ENCODE measurements at regions not wholly inside any gene's neighbourhood (a gene's known extent, or its start where the extent isn't known, plus 50 kb on each side); places are given as distances from the start of the nearest gene placed in this dataset.
"Not testable (repeated sequence)": the region's sequence is repeated elsewhere in the genome, so short reads cannot be mapped to it uniquely, and the experiment has no call there.

GRCh38 chr14:106349678-106350457 lies 823.5 kb downstream of the TMEM121 start:
- DNase-seq: not testable (repeated sequence)

- DNase-seq: not testable (repeated sequence)
These were observed 828.8 kb downstream of the TMEM121 start for GRCh38 chr14:106355007-106355791.

DNA sequence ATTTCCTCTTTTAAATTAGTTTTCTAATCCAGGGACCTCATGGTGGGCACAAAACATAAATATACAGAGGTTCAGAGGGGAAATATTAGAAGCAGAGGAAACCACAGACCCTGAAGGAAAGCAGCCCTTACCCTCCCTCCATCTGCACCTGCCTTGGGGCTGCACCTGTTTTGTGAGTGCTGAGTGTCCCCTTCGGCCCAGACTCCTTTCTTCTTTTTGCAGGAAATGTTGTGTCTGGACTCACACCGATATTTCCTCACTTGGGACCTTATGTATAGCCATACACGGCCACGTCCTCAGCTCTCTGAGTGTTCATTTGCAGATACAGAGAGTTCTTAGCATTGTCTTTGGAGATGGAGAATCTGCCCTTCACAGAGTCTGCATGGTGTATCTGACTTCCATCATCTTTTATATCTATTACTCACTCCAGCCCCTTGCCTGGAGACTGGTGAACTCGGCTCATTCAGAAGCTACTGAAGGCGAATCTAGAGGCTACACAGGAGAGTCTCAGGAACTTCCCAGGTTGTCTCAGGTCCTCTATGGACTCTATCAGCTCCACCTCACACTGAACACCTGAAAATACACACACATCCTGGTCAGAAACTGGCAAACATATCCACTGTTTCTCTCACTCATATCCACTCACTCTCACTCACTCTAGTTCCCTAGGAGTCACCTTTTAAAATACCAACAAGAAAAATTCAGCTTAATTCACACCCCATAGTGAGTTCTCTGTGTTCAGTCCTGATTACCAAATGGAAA lies 829.7 kb downstream of the TMEM121 start:
- not testable (repeated sequence) for DNase-seq

DNA sequence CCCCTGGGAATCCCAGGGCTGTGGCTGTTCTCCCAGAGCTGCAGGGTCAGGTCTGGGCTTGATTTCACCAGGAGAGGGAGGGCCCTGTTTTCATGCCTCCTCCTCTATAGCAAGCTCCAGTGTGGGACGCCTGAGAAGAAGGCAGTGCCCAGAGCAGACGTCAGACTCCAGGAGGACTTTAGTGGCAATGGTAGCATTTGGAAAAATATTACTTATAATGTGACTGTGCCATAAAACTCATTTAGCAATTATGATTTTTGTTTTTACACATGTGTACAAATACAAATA lies 830.2 kb downstream of the TMEM121 start:
- DNase-seq: not testable (repeated sequence)

- DNase-seq: not testable (repeated sequence)
These were observed 832.9 kb downstream of the TMEM121 start for GRCh38 chr14:106359157-106359887.

GRCh38 chr14:106365371-106365770 lies 839.0 kb downstream of the TMEM121 start:
- not testable (repeated sequence) for DNase-seq

DNA sequence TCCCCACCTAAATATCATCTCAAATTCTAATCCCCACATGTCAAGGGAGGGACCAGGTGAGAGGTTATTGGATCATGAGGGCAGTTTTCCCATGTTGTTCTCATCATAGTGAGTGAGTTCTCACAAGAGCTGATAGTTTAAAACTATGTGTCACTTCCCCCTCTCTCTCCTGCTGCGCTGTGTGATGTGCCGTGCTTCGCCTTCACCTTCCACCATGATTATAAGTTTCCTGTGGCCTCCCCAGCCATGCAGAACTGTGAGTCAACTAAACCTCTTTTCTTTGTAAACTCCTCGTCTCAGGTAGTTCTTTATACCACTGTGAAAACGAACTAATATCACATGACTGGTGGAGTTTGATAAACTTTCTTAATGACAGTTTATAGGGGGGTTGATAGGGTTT lies 839.5 kb downstream of the TMEM121 start:
- not testable (repeated sequence) for DNase-seq

DNA sequence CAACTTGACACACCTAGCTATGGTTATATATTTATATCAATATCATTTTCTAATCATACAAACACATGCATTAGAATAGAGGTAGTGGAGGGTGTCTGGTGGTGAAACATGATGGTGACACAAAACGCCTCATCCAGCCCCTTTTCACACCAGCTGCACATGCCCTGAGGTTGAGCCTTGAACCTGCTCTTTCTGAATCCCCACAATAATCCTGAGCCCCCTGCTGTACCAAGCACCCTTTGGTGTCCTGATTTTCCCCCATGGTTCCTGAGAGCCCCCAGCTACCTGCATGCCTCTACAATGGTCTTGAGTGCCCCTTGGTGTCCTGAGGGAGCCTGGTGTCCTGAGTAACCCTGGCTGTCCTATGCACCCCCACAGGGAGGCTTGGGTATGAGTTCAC lies 840.6 kb downstream of the TMEM121 start:
- not testable (repeated sequence) for DNase-seq

DNA sequence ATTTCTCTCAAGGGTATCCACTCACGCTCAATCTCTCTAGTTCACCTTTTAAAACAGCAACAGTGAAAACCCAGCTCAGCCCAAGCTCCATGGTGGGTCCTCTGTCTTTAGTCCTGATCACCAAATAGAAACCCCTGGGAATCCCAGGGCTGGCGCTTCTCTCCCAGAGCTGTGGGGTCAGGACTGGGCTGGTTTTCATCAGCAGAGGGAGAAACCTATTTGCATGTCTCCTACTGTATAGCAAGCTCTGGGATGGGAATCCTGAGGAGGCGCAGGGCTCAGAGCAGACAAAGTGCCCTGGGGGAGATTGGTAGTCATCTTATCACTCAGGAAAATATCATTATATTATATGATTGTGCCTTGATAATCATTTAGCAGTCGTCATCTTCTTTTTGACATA lies 843.1 kb downstream of the TMEM121 start:
- not testable (repeated sequence) for DNase-seq

DNA sequence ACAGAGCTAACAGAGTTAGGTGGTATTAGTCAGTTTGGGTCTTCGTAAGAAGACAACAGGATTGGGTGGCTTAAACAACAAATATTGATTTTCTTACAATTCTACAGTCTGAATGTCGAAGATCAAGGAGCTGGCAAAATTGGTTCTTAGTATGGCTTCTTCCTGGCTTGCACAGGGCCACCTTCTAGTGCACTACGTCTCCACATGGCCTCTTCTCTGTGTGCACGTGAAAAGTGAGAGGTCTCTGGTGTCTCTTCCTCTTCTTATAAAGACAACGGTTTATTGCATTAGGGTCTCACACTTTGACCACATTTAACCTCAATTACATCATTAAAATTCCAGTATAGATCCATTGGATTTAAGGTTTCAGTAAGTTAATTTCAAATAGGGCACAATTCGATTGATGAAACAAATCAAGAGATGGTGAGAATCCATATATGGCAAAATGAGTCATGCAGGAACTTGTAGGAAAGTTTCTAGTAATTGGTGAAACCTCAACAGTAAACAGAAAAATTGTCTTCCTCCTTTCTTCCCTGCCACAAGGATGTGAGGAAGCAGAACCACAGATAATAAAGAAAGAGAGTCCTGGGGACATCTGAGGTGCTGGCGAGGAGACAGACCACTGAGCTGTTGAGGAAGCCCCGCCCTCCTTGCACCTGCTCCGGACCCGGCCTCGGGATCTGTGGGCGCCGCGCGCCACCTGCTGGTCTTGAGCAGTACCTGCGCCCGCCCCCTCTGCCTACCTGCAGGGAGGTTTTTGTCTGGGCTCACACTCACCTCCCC lies 846.7 kb downstream of the TMEM121 start:
- DNase-seq: peak; percentile 51

- DNase-seq: not testable (repeated sequence)
These were observed 847.3 kb downstream of the TMEM121 start for GRCh38 chr14:106373653-106374110.

GRCh38 chr14:106377432-106377831 lies 851.0 kb downstream of the TMEM121 start:
- DNase-seq: no peak

GRCh38 chr14:106378191-106378590 lies 851.8 kb downstream of the TMEM121 start:
- DNase-seq: no peak

DNA sequence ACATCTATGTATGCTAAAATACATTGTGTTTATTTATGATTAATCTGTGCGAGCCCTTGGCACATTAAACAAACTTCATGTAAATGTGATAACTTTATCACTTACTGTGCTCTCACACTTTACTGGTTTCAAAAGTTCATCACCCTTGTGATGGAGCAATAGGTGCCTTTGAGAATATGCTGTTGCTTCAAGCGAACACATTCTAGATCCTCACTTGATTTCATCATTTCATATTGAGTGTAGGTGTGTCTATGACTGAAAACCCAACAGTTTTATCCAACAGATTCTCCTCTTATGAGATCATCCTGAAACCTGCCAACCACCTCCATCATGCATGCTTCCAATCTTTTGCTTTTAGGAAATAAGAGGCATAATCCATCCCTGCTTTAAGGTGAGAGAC lies 854.4 kb downstream of the TMEM121 start:
- no peak for DNase-seq

GRCh38 chr14:106389186-106389585 lies 862.8 kb downstream of the TMEM121 start:
- DNase-seq: not testable (repeated sequence)

DNA sequence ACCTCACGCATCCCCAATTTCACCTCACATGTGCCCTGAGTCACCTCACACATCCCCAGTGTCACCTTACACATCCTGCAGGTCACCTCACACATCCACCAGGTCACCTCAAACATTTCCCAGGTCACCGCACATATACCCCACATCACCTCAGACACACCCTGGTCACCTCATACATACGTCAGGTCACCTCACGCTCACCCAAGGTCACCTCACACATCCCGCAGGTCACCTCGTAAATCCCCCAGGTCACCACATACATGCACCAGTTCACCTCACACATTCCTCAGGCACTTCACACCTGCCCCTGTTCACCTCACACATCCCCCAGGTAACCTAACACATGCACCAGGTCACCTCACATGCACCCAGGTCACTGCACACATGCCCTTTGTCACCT lies 864.0 kb downstream of the TMEM121 start:
- no peak for DNase-seq

DNA sequence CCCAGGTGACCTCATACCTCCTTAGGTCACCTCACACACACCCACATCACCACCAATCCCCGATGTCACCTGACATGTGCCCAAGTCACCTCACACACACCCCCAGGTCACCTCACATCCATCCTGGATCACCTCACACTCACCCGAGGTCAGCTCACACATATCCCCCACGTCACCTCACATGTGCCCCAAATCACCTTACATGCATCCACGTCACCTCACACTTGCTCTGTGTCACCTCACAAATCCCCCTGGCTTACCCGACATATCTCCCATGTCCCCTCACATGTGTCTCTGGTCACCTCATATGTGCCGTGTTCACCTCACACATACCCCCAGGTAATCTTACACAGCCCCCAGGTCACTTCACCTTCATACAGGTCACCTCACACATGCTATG lies 864.6 kb downstream of the TMEM121 start:
- no peak for DNase-seq

GRCh38 chr14:106393742-106394141 lies 867.4 kb downstream of the TMEM121 start:
- no peak for DNase-seq

- DNase-seq: no peak
These were observed 869.2 kb downstream of the TMEM121 start for GRCh38 chr14:106395456-106396050.

DNA sequence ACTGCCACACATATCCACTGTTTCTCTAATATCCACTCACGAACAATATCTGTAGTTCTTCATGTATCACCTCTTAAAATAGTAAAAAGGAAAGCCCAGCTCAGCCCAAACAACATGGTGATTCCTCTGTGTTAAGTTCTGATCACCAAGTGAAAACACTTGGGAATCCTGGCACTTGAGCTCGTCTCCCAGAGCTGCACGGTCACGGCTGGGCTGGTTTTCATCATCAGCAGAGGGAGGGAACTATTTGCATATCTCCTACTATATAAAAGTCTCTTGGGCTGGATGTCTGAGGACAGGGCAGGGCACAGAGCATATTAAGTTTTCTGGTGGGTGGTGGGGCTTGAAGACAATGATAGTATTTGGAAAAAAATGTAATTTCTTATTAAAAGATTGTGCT lies 870.6 kb downstream of the TMEM121 start:
- DNase-seq: no peak

DNA sequence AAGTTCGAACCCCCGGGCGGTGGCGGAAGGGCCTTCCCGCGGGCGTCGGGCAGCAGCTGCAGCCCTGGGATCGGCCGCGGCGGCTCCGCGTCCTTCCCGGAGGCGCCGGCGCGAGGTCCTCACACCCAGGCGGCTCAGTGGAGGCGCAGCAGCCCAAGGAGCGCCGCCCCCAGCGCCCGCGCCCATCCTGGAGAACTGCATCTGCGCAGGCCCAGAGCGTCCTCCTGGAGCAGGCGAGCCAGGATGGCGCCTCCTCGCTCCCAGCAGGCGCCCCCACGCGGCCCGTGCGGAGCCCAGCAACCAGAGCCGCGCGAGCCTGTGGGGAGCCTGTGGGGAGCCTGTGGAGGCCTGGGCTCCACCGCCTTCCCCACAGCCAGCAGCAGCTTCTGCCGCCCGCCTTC lies 872.5 kb downstream of the TMEM121 start:
- DNase-seq: not testable (repeated sequence)
